GM12873 (cell line): ENCODE measurements at regions not wholly inside any gene's neighbourhood (a gene's known extent, or its start where the extent isn't known, plus 50 kb on each side); places are given as distances from the start of the nearest gene placed in this dataset.

Source experiments
- TF ChIP-seq, protein P1 (sequence below): IDR thresholded peaks from 2 replicates; pipeline ENCODE4 v1.5.1; 2012; ENCODE audit warnings: low read depth, mild to moderate bottlenecking, moderate library complexity, low read length, control low read depth; ENCODE audit not compliant: insufficient read depth; ENCODE audit errors: missing control alignments

DNA sequence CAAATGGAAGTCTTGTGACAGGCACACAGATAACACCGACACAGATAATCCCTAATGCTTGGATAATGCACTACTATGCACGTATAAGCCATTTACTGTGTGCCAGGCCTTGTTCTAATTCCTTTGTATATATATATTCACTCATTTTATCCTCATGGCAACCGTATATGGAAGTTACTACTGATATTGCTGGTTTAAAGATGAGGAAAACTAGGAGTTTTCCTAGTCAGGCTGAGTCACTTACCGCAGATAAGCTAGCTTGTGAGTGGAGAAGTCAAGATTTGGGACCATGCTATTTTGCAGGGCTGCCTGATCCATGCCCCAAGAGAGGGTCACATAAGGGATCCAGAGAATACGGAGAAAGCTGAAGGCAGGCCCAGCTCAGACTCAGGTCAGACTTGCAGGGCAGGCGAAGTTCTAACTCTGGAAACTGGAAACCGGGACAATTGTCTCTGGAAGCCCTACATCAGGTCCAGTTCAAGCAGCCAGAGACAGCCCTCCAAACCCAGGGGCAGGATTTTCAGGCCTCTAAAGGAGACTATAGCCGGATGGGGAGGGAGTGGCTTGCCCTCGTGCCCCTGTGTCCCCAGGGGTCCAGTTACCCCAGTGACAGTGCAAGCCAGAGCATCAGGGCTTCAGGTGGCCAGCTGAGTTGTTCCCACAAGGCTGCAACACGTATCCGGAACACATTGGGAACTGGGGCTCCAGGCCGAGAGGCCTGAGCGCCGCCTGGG is 534.8 kb downstream of the INSC start:
- TF ChIP-seq, protein P1, sequence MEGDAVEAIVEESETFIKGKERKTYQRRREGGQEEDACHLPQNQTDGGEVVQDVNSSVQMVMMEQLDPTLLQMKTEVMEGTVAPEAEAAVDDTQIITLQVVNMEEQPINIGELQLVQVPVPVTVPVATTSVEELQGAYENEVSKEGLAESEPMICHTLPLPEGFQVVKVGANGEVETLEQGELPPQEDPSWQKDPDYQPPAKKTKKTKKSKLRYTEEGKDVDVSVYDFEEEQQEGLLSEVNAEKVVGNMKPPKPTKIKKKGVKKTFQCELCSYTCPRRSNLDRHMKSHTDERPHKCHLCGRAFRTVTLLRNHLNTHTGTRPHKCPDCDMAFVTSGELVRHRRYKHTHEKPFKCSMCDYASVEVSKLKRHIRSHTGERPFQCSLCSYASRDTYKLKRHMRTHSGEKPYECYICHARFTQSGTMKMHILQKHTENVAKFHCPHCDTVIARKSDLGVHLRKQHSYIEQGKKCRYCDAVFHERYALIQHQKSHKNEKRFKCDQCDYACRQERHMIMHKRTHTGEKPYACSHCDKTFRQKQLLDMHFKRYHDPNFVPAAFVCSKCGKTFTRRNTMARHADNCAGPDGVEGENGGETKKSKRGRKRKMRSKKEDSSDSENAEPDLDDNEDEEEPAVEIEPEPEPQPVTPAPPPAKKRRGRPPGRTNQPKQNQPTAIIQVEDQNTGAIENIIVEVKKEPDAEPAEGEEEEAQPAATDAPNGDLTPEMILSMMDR: no peak

DNA sequence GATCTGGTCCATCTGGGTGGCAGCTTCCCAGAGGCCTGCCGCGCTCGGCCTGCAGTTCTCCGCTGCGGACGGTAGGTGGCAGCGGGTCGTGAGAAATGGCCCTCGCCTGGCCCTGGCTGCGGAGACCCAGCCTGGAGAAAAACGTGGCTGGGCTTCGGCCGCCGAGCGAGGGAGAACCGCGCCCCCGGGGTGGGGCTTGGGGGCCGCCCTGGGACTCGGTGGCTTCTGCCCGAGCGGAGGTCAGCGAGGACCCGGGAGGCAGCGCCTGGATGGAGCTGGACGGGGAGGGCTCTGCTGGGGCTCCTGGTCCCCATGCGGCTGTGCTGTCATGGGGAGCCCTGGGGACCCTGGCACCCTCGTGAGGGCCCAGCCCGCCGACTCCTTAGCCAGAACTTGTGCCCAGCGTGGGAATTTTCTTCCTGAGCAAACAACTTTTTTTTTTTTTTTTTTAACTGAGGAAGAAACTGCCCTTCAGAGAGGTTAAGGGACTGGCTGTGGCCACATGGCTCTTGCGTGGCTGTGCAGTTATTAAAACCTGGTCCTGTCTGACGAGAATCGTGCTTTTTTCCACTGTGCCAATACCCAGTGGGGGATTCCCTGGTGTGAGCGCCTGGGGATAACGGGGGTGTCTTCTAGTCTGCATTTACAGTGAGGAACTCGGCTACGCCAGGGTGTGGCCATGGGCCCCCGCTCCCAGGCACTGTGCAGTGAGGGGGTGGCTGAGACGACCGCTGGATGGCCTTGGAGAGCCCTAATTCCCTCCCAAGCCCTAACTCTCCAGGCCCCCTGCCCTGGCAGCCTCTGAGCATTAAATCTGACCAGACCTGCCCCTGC is 535.6 kb downstream of the INSC start:
- TF ChIP-seq, protein P1: peak; percentile 93

DNA sequence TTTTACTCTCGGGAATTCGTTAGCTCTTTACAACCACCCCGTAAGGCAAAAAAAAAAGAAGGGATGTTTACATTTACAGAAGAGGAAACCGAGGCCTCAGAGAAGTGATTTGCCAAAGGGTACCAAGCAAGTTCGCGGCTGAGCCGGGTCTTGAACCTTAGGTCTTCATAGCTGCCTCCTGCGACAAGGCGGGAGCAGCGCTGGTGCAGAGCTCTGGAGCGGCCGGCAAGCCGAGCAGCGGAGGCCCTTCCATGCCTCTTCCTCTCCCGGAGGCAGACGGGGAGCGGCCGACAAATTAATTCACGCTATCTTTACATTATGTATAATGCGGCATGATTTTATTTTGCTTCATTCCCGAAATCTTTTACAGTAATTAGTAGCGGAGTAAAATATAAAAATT is 536.3 kb downstream of the INSC start:
- TF ChIP-seq, protein P1: no peak

DNA sequence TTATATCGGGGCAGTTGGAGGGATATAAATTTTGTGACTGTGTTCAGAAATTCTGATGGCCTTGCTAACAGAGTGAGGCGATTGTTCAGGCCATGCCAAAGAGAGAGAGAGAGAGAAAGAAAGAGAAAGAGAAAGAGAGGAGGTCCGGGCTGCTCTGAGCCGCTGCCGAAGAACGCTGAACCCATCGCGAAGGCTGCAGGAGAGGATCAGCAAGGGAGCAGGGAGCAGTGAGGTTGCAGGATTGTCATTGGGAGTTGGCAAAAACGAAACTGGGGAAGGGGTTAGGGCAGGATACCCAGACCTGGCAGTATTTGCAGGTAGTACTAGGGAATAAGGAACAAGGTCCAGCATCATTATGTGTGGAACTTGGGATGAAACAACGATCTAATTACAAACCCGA is 537.1 kb downstream of the INSC start:
- TF ChIP-seq, protein P1: no peak

DNA sequence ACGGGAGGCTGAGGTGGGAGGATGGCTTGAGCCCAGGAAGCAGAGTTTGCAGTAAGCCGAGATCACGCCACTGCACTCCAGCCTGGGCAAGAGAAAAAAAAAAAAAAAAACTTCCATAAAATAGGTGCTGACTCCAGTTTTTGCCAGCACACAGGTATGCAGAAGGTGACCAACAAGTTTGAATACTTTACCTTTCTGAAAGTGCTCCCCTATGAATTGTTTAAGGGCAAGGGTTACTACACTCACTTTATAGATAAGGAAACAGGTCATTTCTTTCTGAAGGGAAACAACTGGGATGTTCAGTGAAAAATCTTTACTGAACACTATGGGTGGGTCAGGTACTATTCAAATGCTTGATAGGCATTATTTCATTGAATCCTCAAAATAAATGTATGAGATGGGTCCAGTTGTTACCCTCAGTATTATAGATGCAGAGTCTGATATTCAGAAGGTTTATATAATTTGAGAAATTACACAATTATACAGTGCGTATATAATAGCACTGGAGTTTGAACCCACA is 538.5 kb downstream of the INSC start:
- TF ChIP-seq, protein P1: no peak

DNA sequence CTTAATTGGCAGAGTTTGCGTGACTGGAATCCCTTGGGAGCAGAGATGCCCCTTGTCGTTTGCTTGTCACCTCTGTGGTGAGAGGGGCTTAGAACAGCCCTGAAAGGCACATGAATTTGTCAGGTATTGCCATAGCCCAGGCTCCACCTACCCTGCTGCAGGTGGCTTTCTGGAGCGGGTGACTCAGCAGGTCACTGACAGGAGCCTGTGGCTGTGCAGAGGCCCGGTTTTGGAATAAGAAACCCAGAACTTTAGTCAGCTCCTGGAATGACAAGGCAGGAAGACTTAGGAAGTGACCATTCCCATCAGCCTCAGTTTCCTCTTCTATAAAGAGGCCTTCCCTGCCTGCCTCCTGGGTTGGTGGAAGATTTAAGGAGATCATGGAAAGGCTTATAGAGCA is 539.7 kb downstream of the INSC start:
- TF ChIP-seq, protein P1: no peak

DNA sequence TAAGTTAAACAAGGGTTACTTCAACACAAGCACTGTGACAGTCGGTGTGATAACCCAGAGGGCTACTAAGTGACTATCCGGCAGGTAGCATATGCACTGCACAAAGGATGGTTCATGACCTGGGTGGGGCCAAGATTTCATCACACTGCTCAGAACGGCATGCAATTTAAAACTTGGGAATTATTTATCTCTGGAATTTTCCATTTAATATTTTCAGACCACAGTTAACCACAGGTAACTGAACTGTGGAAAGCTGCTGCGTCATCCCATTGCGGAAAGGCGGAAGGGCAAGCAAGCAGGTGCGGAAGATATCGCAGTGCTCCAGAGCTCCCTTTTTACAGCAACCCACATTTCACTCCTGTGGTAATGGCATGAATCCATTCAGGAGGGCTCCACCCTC is 540.8 kb downstream of the INSC start:
- TF ChIP-seq, protein P1: no peak
